ENCODE measurements at regions not wholly inside any gene's neighbourhood (a gene's known extent, or its start where the extent isn't known, plus 50 kb on each side); places are given as distances from the start of the nearest gene placed in this dataset.

DNA sequence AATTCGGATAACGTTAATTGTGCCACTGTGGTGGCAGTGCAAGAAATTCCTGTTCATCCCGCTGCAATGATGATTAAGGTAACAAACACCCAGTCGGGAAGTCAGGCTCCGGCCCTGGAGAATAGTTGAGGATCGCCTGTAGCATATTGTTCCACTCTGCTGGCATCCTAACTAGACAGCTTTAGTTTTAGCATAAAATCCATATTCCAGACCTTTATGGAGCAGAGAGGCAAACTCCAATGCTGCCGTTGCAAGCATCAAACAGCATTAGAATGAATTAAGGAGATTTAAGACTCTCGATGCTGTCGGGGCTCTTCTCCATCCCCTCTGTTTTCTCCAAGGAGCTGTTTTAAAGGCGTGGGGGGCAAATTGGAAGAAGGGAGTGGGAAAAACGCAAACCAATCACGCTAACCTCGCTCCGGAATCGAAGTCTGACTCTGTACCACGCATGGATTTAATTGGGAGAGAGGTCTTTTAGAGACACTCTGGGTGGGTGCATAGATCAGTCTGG, 660.4 kb downstream of the VRK1 start:
- DNase-seq, result no peak

GRCh38 chr14:97458255-97458654, 661.1 kb downstream of the VRK1 start:
- no peak for DNase-seq

DNA sequence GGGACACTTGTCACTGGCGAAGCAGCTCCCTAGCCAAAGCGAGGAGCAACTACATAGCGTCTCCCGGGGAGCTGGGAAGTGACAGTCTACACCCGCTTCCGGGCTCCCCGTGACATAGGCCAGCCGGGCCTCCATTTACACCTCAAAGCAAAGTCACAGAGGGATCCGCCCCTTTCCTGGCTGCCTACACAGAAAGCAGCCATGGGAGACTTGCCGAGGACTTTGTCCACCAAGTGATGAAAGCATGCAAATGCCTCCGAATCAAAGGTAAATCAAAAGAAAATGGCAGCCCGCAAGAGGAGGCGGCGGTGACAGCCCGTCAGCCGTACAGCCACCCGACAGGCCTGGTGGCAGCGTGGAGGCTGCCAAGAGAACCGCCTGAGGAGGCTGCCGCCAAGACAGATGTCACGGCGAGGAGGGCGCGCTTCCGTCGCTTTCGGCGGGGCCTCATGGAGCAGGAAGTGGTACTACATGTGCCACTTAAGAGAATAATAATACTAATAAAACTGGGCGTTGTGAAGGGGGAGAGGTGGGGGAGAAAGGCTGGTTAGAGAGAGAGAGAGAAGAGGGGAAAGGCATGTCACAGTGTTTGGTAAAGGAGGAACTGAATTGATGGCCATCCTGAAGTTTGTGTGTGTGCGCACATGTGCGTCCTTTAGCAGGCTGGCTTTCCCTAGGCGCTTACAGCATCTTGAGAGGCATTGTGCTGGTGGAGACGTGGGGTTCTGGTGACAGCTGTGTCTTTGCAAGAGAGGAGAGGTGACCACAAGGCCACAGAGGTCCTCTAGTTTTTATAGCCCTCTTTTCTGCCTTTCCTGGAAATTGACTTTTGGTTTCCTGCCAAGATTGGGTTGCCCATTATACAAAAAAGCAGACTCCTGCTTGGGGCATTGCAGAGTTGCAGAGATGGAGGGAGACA, 661.7 kb downstream of the VRK1 start:
- no peak for DNase-seq

DNA sequence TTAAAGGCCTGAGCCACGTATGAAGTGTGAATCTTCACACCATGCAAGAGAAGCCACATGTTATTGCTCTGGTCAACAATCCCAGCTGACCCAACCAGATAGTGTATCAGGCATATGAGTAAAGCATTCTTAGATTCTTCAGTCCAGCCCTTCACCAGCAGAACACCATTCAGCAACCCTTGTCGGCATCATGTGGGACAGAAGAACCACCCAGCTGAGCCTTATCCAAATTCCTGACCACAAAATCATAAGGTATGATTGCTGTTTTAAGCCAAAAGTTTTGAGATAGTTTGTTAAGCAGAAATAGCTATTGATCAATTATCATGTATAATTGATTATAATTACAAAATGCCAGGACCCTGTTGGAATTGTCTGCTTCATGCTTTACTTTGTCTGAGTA, 664.9 kb downstream of the VRK1 start:
- DNase-seq, result no peak

DNA sequence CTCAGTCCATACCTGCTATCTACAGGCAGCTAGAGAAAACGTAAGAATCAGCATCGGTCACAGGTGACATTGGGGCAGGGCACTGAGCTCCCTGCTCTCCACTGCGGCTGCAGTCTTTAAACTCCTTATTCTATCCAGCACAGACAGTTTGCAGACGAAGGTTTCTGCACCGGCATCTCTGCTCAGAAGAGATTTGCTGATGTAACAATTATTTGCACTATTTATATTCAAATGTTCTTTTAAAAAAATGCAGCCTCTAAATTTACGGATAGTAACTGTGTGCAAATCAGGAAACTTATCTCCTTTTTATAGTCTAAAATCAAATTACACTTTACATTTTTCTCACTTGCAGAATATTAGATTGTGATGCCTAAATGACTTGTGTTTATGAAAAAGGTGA, 671.0 kb downstream of the VRK1 start:
- no peak for DNase-seq

GRCh38 chr14:97477353-97477752, 680.2 kb downstream of the VRK1 start:
- DNase-seq, result no peak

- no peak for DNase-seq
These were observed 688.0 kb downstream of the VRK1 start for GRCh38 chr14:97485201-97485600.

- DNase-seq, result no peak
These were observed 689.5 kb downstream of the VRK1 start for GRCh38 chr14:97486601-97487120.

DNA sequence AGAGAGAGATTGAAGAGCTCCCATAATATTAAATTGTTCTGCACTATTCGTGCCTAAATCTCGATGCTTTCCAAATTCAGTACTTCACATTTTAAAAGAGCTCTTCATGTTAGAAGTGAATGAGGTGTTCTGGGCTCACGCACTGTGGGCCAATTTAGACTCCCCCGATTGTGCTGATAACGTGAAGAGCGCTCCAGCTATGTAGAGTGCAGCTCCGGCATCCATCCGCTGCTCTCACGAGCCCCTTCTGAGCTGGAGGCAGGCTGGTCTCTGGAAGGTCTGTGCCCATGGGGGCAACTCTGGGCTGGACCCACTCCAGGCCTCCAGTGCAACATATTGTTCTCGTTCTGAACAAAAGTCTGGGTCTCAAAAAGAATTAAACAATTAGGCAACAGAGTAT, 692.6 kb downstream of the VRK1 start:
- no peak for DNase-seq

GRCh38 chr14:97490521-97491070, 693.4 kb downstream of the VRK1 start:
- DNase-seq, result no peak

DNA sequence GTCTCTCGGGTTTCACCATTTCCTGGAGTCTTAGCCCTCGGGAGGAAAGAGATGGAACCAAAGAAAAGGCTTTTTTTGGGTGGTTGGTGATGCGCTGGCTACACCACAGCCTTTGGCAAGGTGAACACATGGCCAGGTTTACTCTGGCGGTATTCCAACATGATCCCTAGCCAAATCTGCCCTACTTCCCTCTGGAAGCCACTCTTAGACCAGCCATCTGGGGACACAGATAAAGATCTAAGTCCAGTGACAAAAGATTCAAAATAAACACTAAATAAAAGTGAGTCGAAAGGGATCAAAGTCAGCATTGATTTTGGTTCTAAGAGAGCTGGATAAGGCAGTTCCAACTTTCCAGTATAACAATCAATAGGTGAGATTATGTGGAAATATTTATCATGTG, 694.5 kb downstream of the VRK1 start:
- no peak for DNase-seq

GRCh38 chr14:97499790-97500481, 702.8 kb downstream of the VRK1 start:
- DNase-seq, result no peak

- no peak for DNase-seq
These were observed 709.4 kb downstream of the VRK1 start for GRCh38 chr14:97506626-97507025.

- DNase-seq, result no peak
These were observed 716.7 kb downstream of the VRK1 start for GRCh38 chr14:97513891-97514290.

GRCh38 chr14:97517566-97518234, 720.5 kb downstream of the VRK1 start:
- no peak for DNase-seq

- DNase-seq, result no peak
These were observed 726.8 kb downstream of the VRK1 start for GRCh38 chr14:97523936-97524335.

DNA sequence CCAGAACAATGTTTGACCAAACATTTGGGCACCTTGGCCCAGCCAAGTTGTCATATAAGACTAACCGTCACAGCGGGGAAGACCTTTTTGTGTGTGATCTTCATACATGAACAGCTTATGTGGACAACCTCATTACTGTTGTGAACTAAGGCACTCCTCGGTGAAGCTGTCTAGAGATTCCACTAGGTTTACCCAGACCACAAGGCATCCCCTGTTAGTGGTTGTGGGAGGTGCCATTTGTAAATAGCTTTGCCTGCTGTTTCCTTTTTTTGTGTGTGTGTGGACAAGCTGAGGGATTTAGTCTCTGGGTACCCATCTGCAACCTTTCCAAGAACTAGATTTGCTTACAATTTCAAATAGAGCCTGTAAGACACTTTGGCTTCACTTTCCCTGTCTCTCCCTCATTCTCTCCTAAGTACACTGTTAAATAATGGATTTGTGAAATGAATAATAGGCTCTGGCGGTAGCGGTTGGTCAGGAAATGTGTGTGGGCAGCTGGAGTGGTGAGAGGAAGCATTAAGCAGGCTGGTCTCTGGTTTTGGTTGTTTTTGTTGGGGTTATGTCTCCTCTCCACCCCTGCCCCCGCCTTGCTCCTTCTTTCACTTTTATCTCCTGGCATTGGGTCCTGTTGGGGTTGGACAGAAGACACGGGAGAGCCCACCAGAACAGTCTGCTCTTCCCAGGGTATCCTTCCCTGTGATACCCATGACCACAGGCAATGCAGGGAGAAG, 727.6 kb downstream of the VRK1 start:
- no peak for DNase-seq

- DNase-seq, result no peak
These were observed 730.8 kb downstream of the VRK1 start for GRCh38 chr14:97527993-97528392.

DNA sequence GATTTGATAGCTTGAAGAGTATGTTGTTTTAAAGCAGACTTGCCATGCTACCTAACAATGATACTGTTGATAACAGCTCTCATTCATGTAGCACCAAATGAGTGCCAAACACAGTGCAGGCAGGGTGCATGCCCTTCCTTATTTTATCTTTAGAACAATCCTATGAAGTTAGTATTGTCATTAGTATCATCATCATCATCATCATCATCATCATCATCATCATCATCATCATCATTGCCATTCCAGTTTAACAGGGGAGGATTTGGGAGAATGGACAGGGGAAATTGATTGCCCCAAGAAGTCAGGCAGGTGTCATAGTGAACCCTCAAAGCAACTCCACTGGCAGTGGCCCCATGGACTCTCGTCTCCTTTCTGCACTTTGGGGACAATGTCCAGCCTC, 734.9 kb downstream of the VRK1 start:
- DNase-seq, result no peak

DNA sequence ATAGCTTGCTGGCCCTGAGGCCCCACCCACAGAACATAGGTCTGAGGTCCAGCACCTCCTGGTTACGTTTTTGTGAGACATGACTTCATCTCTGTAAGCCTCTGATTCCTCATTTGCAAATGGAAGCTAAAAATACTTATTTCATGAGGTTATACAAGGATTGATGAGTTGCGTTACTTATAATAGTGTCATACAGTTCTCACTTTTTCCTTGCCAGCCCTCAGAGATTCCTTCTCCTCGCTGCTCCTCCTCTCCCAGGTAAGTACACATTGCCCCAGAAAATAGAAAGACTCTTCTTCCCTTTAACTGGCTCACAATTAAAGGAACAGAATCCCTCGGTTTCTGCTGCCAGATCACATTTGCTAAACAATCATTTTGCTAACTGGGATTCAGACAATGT, 739.2 kb downstream of the VRK1 start:
- no peak for DNase-seq

- no peak for DNase-seq
These were observed 741.7 kb downstream of the VRK1 start for GRCh38 chr14:97538749-97539410.

DNA sequence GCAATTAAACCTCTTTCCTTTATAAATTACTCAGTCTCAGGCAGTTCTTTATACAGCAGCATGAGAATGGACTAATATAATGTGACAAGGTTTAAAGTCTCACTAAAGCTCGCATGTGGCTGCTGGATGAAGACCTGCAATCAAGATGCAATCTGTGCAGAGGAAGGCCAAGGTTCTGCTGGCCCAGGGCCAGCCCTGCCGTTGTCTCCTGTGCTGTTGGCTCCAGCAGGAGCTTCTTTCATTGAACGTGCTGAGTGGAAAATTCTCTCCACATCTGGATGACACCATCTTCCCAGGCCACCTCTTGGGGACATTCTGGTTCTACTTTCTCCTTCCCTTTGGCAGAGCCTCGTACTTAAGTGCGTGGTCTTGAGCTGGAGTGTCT, 742.2 kb downstream of the VRK1 start:
- no peak for DNase-seq

All from HCEC 1CT (cell line).